K562 (cell line): ENCODE measurements at regions not wholly inside any gene's neighbourhood (a gene's known extent, or its start where the extent isn't known, plus 50 kb on each side); places are given as distances from the start of the nearest gene placed in this dataset.

Experiments
- ARID2 ChIP-seq: fragments of 450-650 bp; IDR thresholded peaks from 2 replicates; pipeline ENCODE4 v1.6.1; 2017; ENCODE audit warnings: antibody characterized with exemption, mild to moderate bottlenecking
- MEF2D ChIP-seq: conservative IDR thresholded peaks from 2 replicates; pipeline ENCODE4 v1.6.1; 2016; ENCODE audit warnings: low read depth, missing genetic modification characterization, missing compliant biosample characterization
- SMC3 ChIP-seq: conservative IDR thresholded peaks from 2 replicates; pipeline ENCODE4 v1.6.1; 2011; ENCODE audit warnings: low read depth, low read length, improper control_type of control experiment; ENCODE audit not compliant: insufficient read depth
- ZNF12 ChIP-seq: sonication (generic); formaldehyde crosslinking; IDR thresholded peaks from 2 replicates; pipeline ENCODE4 v1.4.0; 2020; ENCODE audit warnings: mild to moderate bottlenecking, missing genetic modification reagents
- ZNF124 ChIP-seq: sonication (generic); formaldehyde crosslinking; IDR thresholded peaks from 2 replicates; pipeline ENCODE4 v1.8.1; 2022; ENCODE audit warnings: missing genetic modification reagents
- TF ChIP-seq, protein P1 (sequence below): fragments of 450-650 bp; IDR thresholded peaks from 2 replicates; pipeline ENCODE4 v1.6.1; 2016; ENCODE audit warnings: mild to moderate bottlenecking, moderate library complexity
- TF ChIP-seq, protein P2 (sequence below): fragments of 450-650 bp; formaldehyde crosslinking; IDR thresholded peaks from 2 replicates; pipeline ENCODE4 v1.4.0; 2022; ENCODE audit warnings: missing genetic modification characterization
- TF ChIP-seq, protein P3 (sequence below): sonication (generic); formaldehyde crosslinking; IDR thresholded peaks from 2 replicates; pipeline ENCODE4 v1.8.1; 2023; ENCODE audit warnings: mild to moderate bottlenecking, missing genetic modification reagents
- TF ChIP-seq, protein P4 (sequence below): fragments of 250-450 bp; sonication (Bioruptor Pico); IDR thresholded peaks from 2 replicates; pipeline ENCODE4 v1.4.0; 2020; ENCODE audit warnings: mild to moderate bottlenecking, moderate library complexity

DNA sequence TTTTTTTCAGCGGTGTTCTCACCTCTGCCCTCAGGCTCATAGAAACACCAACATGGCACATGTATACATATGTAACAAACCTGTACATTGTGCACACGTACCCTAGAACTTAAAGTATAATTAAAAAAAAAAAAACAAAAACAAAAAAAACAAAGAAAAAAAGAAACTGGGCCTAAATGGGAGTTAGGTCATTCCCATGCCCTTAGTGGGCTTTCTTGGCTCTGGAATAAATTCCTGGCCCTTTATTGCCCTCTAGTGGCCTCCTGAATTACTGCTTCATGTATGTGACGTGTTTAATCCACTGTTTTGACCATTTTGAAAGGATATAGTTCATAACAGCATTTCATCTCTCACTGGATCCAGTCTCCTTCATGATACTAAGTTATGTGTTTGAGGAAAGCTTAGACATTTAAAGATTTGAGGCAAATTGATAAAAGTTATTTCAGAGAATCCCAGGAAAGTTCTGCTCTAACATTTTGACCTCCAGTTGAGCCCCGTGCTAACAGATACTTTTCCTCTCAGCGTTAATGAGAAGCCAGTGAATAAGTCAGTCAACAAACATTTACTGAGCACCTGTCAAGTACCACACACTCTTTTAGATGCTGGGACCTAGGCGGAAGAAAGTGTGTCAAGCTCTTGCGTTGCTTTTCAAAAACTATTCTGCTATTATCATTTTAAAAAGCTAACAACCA, 54.7 kb upstream of the SYPL1 start (continued):
- TF ChIP-seq, protein P1, sequence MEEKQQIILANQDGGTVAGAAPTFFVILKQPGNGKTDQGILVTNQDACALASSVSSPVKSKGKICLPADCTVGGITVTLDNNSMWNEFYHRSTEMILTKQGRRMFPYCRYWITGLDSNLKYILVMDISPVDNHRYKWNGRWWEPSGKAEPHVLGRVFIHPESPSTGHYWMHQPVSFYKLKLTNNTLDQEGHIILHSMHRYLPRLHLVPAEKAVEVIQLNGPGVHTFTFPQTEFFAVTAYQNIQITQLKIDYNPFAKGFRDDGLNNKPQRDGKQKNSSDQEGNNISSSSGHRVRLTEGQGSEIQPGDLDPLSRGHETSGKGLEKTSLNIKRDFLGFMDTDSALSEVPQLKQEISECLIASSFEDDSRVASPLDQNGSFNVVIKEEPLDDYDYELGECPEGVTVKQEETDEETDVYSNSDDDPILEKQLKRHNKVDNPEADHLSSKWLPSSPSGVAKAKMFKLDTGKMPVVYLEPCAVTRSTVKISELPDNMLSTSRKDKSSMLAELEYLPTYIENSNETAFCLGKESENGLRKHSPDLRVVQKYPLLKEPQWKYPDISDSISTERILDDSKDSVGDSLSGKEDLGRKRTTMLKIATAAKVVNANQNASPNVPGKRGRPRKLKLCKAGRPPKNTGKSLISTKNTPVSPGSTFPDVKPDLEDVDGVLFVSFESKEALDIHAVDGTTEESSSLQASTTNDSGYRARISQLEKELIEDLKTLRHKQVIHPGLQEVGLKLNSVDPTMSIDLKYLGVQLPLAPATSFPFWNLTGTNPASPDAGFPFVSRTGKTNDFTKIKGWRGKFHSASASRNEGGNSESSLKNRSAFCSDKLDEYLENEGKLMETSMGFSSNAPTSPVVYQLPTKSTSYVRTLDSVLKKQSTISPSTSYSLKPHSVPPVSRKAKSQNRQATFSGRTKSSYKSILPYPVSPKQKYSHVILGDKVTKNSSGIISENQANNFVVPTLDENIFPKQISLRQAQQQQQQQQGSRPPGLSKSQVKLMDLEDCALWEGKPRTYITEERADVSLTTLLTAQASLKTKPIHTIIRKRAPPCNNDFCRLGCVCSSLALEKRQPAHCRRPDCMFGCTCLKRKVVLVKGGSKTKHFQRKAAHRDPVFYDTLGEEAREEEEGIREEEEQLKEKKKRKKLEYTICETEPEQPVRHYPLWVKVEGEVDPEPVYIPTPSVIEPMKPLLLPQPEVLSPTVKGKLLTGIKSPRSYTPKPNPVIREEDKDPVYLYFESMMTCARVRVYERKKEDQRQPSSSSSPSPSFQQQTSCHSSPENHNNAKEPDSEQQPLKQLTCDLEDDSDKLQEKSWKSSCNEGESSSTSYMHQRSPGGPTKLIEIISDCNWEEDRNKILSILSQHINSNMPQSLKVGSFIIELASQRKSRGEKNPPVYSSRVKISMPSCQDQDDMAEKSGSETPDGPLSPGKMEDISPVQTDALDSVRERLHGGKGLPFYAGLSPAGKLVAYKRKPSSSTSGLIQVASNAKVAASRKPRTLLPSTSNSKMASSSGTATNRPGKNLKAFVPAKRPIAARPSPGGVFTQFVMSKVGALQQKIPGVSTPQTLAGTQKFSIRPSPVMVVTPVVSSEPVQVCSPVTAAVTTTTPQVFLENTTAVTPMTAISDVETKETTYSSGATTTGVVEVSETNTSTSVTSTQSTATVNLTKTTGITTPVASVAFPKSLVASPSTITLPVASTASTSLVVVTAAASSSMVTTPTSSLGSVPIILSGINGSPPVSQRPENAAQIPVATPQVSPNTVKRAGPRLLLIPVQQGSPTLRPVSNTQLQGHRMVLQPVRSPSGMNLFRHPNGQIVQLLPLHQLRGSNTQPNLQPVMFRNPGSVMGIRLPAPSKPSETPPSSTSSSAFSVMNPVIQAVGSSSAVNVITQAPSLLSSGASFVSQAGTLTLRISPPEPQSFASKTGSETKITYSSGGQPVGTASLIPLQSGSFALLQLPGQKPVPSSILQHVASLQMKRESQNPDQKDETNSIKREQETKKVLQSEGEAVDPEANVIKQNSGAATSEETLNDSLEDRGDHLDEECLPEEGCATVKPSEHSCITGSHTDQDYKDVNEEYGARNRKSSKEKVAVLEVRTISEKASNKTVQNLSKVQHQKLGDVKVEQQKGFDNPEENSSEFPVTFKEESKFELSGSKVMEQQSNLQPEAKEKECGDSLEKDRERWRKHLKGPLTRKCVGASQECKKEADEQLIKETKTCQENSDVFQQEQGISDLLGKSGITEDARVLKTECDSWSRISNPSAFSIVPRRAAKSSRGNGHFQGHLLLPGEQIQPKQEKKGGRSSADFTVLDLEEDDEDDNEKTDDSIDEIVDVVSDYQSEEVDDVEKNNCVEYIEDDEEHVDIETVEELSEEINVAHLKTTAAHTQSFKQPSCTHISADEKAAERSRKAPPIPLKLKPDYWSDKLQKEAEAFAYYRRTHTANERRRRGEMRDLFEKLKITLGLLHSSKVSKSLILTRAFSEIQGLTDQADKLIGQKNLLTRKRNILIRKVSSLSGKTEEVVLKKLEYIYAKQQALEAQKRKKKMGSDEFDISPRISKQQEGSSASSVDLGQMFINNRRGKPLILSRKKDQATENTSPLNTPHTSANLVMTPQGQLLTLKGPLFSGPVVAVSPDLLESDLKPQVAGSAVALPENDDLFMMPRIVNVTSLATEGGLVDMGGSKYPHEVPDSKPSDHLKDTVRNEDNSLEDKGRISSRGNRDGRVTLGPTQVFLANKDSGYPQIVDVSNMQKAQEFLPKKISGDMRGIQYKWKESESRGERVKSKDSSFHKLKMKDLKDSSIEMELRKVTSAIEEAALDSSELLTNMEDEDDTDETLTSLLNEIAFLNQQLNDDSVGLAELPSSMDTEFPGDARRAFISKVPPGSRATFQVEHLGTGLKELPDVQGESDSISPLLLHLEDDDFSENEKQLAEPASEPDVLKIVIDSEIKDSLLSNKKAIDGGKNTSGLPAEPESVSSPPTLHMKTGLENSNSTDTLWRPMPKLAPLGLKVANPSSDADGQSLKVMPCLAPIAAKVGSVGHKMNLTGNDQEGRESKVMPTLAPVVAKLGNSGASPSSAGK, result no peak
- TF ChIP-seq, protein P2, sequence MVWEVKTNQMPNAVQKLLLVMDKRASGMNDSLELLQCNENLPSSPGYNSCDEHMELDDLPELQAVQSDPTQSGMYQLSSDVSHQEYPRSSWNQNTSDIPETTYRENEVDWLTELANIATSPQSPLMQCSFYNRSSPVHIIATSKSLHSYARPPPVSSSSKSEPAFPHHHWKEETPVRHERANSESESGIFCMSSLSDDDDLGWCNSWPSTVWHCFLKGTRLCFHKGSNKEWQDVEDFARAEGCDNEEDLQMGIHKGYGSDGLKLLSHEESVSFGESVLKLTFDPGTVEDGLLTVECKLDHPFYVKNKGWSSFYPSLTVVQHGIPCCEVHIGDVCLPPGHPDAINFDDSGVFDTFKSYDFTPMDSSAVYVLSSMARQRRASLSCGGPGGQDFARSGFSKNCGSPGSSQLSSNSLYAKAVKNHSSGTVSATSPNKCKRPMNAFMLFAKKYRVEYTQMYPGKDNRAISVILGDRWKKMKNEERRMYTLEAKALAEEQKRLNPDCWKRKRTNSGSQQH (CRISPR knock-in tag), result no peak
- TF ChIP-seq, protein P3, sequence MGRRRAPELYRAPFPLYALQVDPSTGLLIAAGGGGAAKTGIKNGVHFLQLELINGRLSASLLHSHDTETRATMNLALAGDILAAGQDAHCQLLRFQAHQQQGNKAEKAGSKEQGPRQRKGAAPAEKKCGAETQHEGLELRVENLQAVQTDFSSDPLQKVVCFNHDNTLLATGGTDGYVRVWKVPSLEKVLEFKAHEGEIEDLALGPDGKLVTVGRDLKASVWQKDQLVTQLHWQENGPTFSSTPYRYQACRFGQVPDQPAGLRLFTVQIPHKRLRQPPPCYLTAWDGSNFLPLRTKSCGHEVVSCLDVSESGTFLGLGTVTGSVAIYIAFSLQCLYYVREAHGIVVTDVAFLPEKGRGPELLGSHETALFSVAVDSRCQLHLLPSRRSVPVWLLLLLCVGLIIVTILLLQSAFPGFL, result no peak
- TF ChIP-seq ARID2 (peak; percentile 56), SMC3 (peak; percentile 91), MEF2D (no peak), ZNF12 (CRISPR knock-in tag) (no peak), ZNF124 (CRISPR knock-in tag) (no peak)
- TF ChIP-seq, protein P4, sequence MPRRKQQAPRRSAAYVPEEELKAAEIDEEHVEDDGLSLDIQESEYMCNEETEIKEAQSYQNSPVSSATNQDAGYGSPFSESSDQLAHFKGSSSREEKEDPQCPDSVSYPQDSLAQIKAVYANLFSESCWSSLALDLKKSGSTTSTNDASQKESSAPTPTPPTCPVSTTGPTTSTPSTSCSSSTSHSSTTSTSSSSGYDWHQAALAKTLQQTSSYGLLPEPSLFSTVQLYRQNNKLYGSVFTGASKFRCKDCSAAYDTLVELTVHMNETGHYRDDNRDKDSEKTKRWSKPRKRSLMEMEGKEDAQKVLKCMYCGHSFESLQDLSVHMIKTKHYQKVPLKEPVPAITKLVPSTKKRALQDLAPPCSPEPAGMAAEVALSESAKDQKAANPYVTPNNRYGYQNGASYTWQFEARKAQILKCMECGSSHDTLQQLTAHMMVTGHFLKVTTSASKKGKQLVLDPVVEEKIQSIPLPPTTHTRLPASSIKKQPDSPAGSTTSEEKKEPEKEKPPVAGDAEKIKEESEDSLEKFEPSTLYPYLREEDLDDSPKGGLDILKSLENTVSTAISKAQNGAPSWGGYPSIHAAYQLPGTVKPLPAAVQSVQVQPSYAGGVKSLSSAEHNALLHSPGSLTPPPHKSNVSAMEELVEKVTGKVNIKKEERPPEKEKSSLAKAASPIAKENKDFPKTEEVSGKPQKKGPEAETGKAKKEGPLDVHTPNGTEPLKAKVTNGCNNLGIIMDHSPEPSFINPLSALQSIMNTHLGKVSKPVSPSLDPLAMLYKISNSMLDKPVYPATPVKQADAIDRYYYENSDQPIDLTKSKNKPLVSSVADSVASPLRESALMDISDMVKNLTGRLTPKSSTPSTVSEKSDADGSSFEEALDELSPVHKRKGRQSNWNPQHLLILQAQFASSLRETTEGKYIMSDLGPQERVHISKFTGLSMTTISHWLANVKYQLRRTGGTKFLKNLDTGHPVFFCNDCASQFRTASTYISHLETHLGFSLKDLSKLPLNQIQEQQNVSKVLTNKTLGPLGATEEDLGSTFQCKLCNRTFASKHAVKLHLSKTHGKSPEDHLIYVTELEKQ (CRISPR knock-in tag), result no peak
